BJ (cell line): ENCODE measurements at regions not wholly inside any gene's neighbourhood (a gene's known extent, or its start where the extent isn't known, plus 50 kb on each side); places are given as distances from the start of the nearest gene placed in this dataset.

Experiments used
- CTCF ChIA-PET: fragments of 350-600 bp; formaldehyde crosslinking; extraction: SDS; loops from one replicate; lab custom pipeline; 2021; ENCODE audit warnings: antibody characterized with exemption, inconsistent platforms; lab: Yijun Ruan, JAX
- POLR2A ChIA-PET: fragments of 300-600 bp; sonication (Branson Sonifier 250); formaldehyde crosslinking; extraction: SDS; loops from one replicate; lab custom pipeline; 2021; ENCODE audit warnings: antibody characterized with exemption; lab: Charles Lee
- DNase-seq: peaks from one replicate; pipeline ENCODE4 v3.0.0-alpha.2; 2011; ENCODE audit warnings: low read depth
- H3K27me3 ChIP-seq: 2 replicates; pipeline ENCODE4 v1.6.0; 2011; ENCODE audit warnings: low read length; ENCODE audit not compliant: control insufficient read depth, insufficient read depth
- H3K36me3 ChIP-seq: 2 replicates; pipeline ENCODE4 v1.5.1; 2011; ENCODE audit warnings: low read length; ENCODE audit not compliant: control insufficient read depth, insufficient read depth
- H3K4me3 ChIP-seq: 2 replicates; pipeline ENCODE4 v1.5.1; 2011; ENCODE audit warnings: low read depth, mild to moderate bottlenecking, control low read depth, low read length
- CTCF ChIP-seq: IDR thresholded peaks from 2 replicates; pipeline ENCODE4 v1.5.1; 2011; ENCODE audit warnings: low read depth, mild to moderate bottlenecking, control low read depth, inconsistent platforms, low read length, moderate library complexity; ENCODE audit not compliant: insufficient read depth

- Histone ChIP-seq H3K27me3 (no peaks in the 10 kb centered on the region), H3K36me3 (no peaks in the 10 kb centered on the region), H3K4me3 (no peak overlapping the region)
- CTCF ChIA-PET: no interaction called here
- TF ChIP-seq CTCF: no peak
- POLR2A ChIA-PET: no interaction called here
- DNase-seq: peak; percentile 76
Observed at GRCh38 chr6:42507901-42508300, 55.9 kb upstream of the UBR2 start.

- DNase-seq: no peak
- CTCF ChIA-PET: interaction anchor here (1.4 kb wide), 1 partner anchor 41 kb away, joined by 4 read pairs; no protein-coding TSS in a partner anchor
- Histone ChIP-seq H3K36me3 (no peaks in the 10 kb centered on the region), H3K27me3 (no peaks in the 10 kb centered on the region), H3K4me3 (no peak overlapping the region)
- no peak for TF ChIP-seq CTCF
- POLR2A ChIA-PET: no interaction called here
Observed at GRCh38 chr6:42507195-42507594, 55.5 kb upstream of the TRERF1 start.

- Histone ChIP-seq H3K27me3 (no peaks in the 10 kb centered on the region), H3K4me3 (no peak overlapping the region), H3K36me3 (no peaks in the 10 kb centered on the region)
- no peak for DNase-seq
- POLR2A ChIA-PET: no interaction called here
- no peak for TF ChIP-seq CTCF
- CTCF ChIA-PET: interaction anchor here (0.5 to 1.4 kb wide), 2 partner anchors 42 to 45 kb away, joined by 3 to 4 read pairs; no protein-coding TSS in a partner anchor
Observed at GRCh38 chr6:42506070-42506469, 54.3 kb upstream of the TRERF1 start.

- CTCF ChIA-PET: no interaction called here
- POLR2A ChIA-PET: no interaction called here
Observed at GRCh38 chr6:42505385-42505718, 53.6 kb upstream of the TRERF1 start.

GRCh38 chr6:42503894-42504293 lies 52.2 kb upstream of the TRERF1 start:
- Histone ChIP-seq H3K4me3 (no peak overlapping the region), H3K36me3 (no peaks in the 10 kb centered on the region), H3K27me3 (no peaks in the 10 kb centered on the region)
- TF ChIP-seq CTCF: no peak
- ChIA-PET POLR2A (no interaction called here), CTCF (no interaction called here)
- no peak for DNase-seq

More at GRCh38 chr6:42505385-42505718, 53.6 kb upstream of the TRERF1 start:
- H3K4me3 ChIP-seq: no peak overlapping the region
- H3K27me3 ChIP-seq: no peaks in the 10 kb centered on the region
- no peaks in the 10 kb centered on the region for H3K36me3 ChIP-seq
- DNase-seq: no peak
- no peak for TF ChIP-seq CTCF
